GM21515 (cell line): ENCODE measurements at regions not wholly inside any gene's neighbourhood (a gene's known extent, or its start where the extent isn't known, plus 50 kb on each side); places are given as distances from the start of the nearest gene placed in this dataset.

Experiments used
- ATAC-seq: cut with Tn5 transposase; IDR thresholded peaks from one replicate; pipeline ENCODE4 v1.9.1; 2021; ENCODE audit not compliant: unreplicated experiment

GRCh38 chr15:69652751-69653305, 200.2 kb downstream of the RPLP1 start:
- no peak for ATAC-seq

DNA sequence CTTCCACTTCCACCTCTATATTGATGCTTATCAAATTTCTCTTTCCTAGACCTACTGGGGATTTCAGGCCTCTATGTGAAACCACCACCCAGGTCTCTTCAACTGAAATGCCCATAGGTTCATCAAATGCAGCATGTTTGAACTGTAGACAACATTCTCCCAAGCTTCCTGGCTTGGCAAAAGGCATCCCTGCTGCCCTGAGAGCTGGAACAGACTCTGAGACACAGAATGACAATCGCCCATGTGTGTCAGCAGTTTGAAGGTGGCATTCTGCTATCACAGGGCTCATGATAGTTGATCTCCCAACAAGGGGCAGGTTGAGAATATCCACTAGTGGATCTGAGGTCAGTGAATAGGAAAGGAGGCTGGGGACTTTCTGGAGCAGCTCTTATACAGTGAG, 200.7 kb downstream of the RPLP1 start:
- ATAC-seq, result no peak

DNA sequence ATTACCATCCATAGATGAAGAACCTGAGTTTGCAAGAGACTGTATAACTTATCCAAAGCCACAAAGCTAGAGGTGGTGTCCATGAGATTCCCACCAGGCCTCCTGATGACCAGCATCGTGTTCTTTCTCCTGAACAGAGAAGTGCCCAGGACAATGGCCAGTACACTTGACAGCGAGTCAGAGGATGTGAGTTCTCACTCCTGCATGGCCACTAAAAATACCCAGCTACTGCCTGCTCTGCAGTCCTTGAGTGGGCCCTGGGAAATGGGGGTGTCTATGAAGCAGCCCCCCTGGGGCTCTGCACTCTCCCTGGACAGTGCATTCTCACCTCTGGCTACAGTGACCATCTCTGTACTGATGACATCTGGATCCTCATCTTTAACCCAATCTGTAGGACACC, 201.2 kb downstream of the RPLP1 start:
- ATAC-seq, result no peak

DNA sequence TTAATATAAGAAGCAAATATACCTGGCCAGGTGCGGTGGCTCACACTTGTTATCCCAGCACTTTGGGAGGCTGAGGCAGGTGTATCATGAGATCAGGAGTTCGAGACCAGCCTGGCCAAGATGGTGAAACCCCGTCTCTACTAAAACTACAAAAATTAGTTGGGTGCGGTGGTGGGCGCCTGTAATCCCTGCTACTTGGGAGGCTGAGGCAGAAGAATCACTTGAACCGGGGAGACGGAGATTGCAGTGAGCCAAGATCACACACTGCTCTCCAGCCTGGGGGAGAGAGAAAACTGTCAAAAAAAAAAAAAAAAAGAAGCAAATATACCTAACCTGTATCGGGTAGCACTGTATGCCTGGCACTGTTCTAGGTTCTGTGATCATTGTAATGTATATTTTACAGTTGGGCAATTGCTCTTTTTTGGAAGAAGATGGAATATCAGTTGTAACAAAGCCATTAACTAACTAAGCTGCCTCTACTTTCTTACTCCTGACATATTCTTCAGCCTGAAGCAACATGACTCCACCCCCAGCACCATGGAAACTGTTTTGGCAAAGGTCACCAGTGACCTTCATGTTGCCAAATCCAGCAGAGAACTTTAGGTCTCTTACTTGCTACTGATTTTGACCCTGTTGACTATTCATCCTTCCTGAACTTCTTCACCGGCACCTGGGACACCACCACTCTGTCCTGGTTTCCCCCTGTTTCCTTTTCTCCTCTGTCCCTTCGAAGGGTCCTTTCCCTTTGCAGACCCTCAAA, 203.8 kb downstream of the RPLP1 start:
- ATAC-seq, result no peak

DNA sequence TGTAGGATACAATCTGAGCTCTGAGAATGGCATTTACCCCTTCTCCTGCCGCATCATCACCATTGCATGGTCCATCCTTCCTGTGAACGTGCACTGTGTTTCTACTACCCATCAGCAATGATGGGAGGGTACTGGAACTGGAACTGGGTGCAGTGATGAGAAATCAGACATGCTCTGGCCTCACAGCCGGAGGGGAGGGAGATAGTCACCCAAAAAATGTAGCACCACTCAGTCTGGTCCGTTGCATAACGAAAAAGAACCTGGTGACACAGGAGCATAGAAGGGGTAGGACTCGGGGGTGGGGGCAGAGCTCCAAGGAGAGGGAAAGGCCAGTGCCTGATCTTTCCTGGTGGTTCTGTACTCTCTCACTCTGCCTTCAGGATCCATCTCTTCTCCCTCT, 205.0 kb downstream of the RPLP1 start:
- ATAC-seq, result no peak

- ATAC-seq, result no peak
Measured at GRCh38 chr15:69658411-69658945, 205.9 kb downstream of the RPLP1 start.

DNA sequence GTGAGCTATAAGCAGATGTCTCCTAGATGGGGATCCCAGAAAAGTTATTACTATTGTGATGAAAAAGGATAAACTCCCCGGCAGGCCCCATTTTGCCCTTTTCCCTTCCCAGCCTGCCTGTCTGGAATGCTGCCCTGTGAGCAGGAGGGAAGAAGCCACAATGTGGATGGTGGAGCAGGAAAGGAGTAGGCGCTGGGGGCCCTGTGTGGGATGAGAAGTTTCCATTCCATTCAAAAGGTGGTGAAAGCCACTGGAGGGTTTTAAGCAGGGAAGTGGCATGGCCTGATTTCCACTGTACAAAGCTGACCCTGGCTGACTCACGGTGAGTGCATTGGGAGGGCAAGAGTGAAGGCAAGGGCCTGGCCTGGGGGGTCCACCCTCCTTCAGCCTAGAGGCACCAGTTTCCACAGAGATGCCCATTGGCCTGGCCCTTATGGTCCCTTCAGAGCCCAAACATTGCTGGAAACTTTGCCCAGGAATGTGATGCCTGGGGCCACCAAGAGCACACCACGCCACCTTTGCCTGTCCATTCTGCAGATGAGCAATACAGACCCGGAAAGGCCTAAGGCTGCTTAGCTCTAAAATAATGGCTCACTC, 206.9 kb downstream of the RPLP1 start:
- no peak for ATAC-seq

DNA sequence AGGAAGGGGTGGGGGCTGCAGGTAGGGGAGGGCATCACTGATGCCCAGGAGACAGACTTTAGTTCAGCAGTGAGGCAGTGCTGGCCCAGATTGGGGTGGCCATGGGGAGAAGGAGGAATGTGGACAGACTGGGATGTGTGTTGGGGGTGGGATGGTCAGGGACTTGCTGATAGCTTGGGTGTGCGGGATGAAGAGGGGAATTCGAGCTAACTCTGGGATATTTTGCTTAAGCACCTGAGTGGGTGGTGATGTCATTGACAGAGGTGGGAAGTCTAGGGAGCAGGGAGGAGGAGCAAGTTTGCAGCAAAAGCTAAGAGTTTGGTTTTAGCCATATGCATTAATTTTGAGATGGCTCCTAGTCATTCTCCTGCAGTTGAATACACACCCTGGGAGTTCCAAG, 207.5 kb downstream of the RPLP1 start:
- ATAC-seq, result no peak

- ATAC-seq, result no peak
Measured at GRCh38 chr15:69660658-69661405, 208.2 kb downstream of the RPLP1 start.

- ATAC-seq, result no peak
Measured at GRCh38 chr15:69661446-69661845, 208.8 kb downstream of the RPLP1 start.

GRCh38 chr15:69661871-69662644, 209.4 kb downstream of the RPLP1 start:
- ATAC-seq, result no peak

DNA sequence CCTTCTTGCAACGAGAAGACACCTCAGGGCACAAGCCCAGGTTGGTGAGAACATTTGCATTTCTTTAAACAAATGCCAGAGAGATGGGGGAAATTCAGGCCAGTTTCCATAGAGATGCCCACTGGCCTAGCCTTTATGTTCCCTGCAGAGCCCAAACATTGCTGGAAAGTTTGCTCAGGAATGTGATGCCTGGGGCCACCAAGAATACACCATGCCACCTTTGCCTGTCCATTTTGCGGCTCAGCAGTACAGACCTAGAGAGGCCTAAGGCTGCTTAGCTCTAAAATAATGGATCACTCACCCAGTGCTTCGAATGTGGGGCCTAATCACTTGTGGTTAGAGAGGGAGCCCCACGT, 210.0 kb downstream of the RPLP1 start:
- no peak for ATAC-seq

- ATAC-seq, result no peak
Measured at GRCh38 chr15:69663441-69663840, 210.8 kb downstream of the RPLP1 start.

- no peak for ATAC-seq
Measured at GRCh38 chr15:69663982-69664381, 211.4 kb downstream of the RPLP1 start.

DNA sequence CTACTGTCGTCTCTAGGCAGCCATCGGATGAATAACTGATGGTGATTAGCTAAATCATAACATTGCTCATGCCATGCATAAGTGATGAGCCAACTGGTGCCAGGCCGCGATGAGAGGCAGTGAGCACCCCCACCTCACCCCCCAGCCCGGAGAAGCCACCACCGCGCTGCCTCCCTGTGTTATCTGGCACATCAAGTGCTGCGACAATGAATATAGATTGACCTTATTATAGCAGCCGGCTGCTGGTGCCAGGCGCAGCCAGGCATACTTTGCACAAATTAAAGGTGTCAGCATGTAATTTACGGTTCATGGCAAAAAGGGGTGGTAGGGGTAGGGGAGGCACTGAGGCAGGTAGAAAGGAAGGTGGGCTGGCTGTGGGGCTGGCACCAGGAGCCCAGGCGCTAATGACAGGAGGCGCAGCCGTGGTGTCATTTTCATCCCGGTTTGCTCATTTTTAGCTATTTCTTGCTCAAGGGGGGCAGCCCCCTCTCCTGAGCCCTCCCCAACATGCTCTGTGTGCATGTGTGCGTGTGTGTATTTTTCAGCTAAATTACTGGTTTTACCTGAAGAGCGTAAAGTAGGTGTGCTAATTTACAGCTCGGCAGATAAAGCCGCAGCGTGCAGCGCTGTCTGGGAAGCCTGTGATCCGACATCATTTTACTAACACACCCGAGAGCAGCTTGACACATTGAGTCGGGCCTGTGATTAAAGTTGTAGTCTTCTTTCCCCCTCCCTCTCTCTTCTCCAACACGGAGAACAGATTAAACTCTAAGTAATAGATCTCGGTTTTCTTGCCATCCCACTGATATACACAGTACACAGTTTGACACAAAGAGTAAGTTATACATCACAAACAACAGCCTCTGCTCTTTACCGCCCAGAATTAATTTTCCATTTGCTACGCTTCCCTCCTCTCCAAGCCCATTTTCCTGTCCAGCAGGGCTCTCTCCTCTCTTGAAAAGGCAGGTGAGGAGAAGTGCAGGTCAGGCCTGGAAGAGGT, 212.3 kb downstream of the RPLP1 start:
- no peak for ATAC-seq

DNA sequence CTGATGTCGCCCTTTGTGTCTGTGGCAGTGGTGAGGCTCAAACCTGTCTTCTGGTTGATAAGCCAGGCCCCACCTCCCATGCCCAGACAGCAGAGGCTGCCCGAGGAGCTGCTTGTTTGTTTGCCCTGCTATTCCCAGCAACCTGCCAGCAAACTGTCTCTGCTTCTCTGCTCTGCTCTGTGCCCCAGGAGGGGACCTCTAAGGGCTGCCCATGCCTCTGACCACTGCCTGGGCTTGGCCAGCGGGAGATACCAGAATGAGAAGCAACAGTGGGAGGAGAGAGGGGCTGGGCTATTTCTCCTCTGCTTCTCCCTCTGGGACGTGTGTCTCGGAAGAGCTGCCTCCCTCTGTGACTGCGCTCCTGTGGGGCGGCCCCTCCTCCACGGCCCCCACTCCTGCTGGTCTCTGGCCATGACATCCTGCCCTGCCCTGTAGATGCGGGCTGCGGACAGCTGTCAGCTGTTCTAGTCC, 213.1 kb downstream of the RPLP1 start:
- ATAC-seq, result no peak

- peak; percentile 7 for ATAC-seq
Measured at GRCh38 chr15:69666441-69666882, 213.8 kb downstream of the RPLP1 start.

GRCh38 chr15:69666921-69667811, 214.5 kb downstream of the RPLP1 start:
- peak; percentile 39 for ATAC-seq
